Astrocyte of the spinal cord (primary cell): ENCODE measurements at regions not wholly inside any gene's neighbourhood (a gene's known extent, or its start where the extent isn't known, plus 50 kb on each side); places are given as distances from the start of the nearest gene placed in this dataset.
"Not testable (repeated sequence)": the region's sequence is repeated elsewhere in the genome, so short reads cannot be mapped to it uniquely, and the experiment has no call there.

ENCODE experiments used
- DNase-seq: peaks from one replicate; pipeline ENCODE4 v3.0.0; 2011; ENCODE audit warnings: low read depth, low spot score
- H3K4me3 ChIP-seq: 2 replicates; pipeline ENCODE4 v1.5.1; 2011; ENCODE audit warnings: low read depth, mild to moderate bottlenecking, low read length, moderate library complexity
- in situ Hi-C: cut with HindIII; loops from 2 replicates; pipeline ENCODE4 v1.10.0; 2017; ENCODE audit warnings: low sequenced_read_pairs
- TF ChIP-seq, protein P1 (sequence below): IDR thresholded peaks from 2 replicates; pipeline ENCODE4 v1.5.1; 2012; ENCODE audit warnings: low read depth, mild to moderate bottlenecking, low read length, inconsistent platforms

DNA sequence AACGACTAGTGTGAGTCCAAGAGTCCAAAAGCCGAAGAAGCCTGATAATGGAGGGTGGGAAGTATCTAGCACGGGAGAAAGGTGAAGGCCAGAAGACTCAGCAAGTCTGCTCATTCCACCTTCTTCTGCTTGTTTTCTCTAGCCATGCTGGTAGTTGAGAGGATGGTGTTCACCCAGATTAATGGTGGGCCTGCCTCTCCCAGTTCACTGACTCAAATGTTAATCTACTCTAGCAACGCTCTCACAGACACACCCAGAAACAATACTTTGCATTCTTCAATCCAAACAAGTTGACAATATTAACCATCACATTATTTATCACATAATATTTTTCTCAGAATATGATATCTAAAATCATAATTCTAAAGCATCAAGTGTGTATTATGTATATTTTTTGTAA is 1055.1 kb upstream of the PCDH10 start:
- in situ Hi-C loops: no loop called here
- no peak for DNase-seq
- TF ChIP-seq, protein P1, sequence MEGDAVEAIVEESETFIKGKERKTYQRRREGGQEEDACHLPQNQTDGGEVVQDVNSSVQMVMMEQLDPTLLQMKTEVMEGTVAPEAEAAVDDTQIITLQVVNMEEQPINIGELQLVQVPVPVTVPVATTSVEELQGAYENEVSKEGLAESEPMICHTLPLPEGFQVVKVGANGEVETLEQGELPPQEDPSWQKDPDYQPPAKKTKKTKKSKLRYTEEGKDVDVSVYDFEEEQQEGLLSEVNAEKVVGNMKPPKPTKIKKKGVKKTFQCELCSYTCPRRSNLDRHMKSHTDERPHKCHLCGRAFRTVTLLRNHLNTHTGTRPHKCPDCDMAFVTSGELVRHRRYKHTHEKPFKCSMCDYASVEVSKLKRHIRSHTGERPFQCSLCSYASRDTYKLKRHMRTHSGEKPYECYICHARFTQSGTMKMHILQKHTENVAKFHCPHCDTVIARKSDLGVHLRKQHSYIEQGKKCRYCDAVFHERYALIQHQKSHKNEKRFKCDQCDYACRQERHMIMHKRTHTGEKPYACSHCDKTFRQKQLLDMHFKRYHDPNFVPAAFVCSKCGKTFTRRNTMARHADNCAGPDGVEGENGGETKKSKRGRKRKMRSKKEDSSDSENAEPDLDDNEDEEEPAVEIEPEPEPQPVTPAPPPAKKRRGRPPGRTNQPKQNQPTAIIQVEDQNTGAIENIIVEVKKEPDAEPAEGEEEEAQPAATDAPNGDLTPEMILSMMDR: no peak
- H3K4me3 ChIP-seq: no peak overlapping the region

DNA sequence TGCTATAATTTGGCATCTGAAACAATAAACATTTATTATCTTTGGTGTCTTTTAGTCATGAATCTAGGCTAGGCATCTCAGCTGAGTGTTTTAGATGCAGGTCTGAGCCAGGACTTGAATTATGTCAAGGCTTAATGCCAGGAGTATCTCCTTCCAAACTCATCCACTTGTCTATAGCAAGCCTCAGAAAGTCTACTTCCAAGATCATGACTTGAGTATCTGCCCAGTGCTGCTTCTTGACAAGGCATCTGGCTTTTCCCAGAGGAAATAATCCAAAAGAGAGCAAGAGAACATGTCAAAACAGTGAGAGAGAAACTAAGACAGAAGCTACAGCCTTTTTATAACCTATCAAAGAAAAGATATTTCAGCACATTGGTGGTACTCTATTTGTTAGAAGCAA is 1052.1 kb upstream of the PCDH10 start:
- H3K4me3 ChIP-seq: no peak overlapping the region
- in situ Hi-C loops: no loop called here
- DNase-seq: no peak
- TF ChIP-seq, protein P1: no peak

- DNase-seq: peak; percentile 46
- TF ChIP-seq, protein P1: no peak
- in situ Hi-C loops: no loop called here
- no peak overlapping the region for H3K4me3 ChIP-seq
Measured at GRCh38 chr4:132101526-132101925, 1047.6 kb upstream of the PCDH10 start.

DNA sequence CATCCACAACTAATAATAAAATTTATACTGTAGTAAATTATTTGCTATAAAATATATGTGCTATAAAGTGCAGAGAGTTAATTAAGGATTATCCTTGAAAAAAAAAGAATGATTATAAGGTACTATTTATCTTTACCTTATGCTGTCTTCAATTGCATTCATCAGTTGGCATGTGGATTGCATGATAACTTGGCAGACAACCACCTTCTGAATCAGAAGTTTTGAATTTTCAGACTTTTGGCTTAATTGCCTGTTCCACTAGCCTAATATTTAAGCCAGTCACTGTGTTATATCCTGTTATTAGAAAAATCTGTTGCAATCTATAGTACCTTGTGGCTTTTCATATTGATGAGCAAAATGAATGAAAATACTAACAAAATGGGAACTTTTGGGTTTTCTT is 1040.3 kb upstream of the PCDH10 start:
- DNase-seq: peak; percentile 44
- in situ Hi-C loops: no loop called here
- TF ChIP-seq, protein P1: no peak
- H3K4me3 ChIP-seq: no peak overlapping the region

DNA sequence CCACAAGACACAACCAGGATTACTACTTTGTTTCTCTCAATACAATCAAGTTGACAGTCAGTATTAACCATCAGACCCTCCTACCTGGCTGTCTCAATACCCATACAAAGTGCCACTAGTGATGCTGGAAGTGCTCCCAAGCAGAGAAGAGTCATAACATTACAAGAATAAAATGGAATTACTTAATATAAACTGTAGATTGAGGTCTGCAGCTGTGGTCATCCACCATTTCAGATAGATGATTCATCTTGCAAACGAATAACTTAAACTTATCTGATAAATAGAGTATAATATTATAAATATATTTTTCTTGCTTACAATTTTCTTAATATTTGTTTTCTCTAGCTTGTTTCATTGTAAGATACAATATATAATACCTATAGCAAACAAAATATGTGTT is 1034.2 kb upstream of the PCDH10 start:
- in situ Hi-C loops: no loop called here
- TF ChIP-seq, protein P1: no peak
- peak; percentile 16 for DNase-seq

DNA sequence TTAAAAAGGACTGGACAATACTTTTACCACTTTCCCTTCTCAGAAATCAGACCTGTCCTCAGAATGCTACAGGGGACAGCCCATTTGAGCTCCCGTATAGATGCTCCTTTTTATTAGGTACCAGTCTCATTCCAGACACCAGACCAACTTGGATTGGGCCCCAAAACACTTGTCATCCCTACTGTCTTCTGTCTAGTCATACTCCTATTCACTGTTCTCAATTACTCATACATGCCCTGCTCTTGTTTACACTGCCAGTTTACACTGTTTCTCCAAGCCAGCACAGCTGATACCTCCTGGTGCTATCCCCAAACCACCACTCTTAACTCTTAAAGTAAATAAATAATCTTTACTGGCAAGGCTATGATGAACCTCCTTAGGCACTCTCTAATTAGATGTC is 1026.4 kb upstream of the PCDH10 start:
- in situ Hi-C loops, H3K4me3 ChIP-seq, DNase-seq: not testable (repeated sequence)

More for the DNA sequence above, 1034.2 kb upstream of the PCDH10 start:
- no peak overlapping the region for H3K4me3 ChIP-seq

DNA sequence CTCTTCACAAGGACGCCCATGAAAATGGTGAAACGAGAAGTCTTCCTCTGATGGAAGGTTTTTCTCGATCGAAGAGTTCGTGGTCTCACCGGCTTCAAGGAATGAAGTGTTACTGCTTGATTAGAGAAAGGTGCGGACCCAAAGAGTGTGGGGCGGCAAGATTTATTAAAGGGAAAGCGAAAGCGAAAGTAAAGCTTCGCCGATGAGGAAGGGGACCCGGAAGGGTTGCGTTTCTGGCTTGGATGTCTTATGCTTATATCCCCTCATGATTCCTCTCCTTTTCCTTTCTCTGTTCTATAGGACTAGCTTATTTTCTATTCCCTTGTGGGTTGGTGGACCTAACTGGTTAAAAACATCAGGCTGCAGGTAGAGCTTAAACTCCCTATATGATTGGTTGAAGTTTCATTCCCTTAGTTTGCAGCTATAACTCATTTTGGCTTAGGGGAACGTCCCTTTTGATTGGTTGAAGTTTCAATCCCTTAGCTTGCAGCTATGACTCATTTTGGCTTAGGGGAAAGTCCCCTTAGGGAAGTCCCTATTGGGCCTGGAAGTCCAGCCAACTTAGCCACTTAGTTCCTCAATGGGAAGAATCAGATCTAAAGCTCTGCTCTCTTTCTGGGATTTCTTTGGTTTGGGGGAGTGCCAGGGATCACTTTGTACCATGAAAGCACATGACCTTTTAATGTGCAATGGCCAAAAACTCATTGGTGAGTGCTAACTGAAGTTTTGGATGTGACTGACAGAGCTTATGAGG is 1025.0 kb upstream of the PCDH10 start:
- no peak overlapping the region for H3K4me3 ChIP-seq
- in situ Hi-C loops: no loop called here
- peak; percentile 18 for DNase-seq
- TF ChIP-seq, protein P1: no peak
